HG03520 (cell line): ENCODE measurements at regions not wholly inside any gene's neighbourhood (a gene's known extent, or its start where the extent isn't known, plus 50 kb on each side); places are given as distances from the start of the nearest gene placed in this dataset.

Source experiments
- ATAC-seq: cut with Tn5 transposase; IDR thresholded peaks from one replicate; pipeline ENCODE4 v1.9.1; 2021; ENCODE audit warnings: mild to moderate bottlenecking, moderate library complexity; ENCODE audit not compliant: unreplicated experiment

- ATAC-seq = no peak
Observed at GRCh38 chr5:168140241-168140640, 151.2 kb upstream of the WWC1 start.

- no peak for ATAC-seq
Observed at GRCh38 chr5:168142402-168142801, 149.0 kb upstream of the WWC1 start.

DNA sequence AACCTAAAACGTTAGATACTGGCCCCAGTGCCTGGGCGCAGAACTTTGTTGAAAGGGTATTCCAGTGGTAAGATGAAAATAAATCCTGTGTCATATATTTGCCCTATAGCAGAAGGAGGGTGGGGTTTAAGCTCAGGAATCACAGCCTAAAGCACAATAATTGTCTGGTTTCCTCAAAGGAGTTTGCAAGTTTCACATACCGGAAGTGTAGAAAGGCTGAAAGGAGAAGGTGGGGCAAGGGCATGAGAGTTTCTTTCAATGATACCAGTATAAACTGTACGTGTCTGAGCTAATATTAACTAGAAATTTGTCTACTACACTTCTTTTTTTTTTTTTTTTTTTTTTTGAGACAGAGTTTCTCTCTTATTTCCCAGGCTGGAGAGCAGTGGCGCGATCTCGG is 147.9 kb upstream of the WWC1 start:
- peak; percentile 50 for ATAC-seq

DNA sequence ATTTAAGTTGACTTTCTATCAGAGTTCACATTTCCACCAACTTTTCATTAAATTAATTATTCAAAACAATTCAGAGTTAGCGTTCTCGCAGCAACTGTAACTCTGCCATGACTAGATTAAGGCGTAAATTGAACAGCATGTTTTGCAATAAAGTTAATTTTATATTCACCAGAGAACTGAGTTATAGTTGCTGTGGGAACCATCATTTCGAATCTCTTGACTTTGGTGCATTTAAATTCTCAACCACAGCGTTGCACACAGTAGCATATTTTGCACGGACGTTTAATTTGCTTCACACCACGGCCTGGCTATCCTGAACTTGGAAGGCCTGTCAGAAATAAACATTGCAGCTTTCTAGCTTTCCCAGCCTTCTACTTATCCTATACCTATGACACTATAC is 144.3 kb upstream of the WWC1 start:
- no peak for ATAC-seq

DNA sequence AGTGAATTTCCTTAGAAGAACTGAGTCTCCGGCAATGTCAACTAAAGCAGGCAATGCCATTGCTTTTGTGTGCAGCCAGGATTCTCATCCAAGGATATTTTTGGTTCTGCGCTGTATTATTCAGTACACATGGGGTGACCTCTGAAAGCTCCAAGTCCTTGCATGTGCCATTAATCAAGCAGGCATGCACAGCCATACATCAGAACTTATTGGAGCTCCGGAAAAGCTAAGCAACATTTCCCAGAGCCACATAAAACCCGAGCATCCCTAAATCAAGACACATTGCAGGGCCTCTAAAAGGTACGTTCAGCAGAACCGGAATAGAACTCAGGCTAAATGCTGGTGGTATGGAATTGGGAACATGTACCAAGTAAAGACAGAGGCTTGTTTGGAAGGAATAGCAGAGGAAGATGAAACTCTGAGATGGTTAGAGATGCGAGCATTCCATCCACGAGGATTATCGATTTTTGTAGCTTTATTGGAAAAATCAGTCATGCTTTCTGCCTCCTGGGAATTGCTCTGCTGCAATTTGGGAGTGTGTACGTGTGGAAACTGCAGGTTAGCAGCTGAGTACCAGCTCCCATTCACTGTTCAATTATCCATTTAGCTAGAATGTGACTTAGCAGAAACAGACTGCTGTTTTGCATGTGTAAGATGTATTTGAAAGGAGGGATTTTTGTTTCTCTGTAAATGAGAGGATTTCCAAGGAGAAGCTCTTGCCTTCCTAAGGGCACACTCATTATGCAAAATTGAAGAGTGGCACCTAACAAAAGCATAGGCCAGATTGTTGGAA is 143.7 kb upstream of the WWC1 start:
- no peak for ATAC-seq

- no peak for ATAC-seq
Observed at GRCh38 chr5:168151041-168151440, 140.4 kb upstream of the WWC1 start.

GRCh38 chr5:168152660-168153059 is 138.8 kb upstream of the WWC1 start:
- peak; percentile 68 for ATAC-seq

DNA sequence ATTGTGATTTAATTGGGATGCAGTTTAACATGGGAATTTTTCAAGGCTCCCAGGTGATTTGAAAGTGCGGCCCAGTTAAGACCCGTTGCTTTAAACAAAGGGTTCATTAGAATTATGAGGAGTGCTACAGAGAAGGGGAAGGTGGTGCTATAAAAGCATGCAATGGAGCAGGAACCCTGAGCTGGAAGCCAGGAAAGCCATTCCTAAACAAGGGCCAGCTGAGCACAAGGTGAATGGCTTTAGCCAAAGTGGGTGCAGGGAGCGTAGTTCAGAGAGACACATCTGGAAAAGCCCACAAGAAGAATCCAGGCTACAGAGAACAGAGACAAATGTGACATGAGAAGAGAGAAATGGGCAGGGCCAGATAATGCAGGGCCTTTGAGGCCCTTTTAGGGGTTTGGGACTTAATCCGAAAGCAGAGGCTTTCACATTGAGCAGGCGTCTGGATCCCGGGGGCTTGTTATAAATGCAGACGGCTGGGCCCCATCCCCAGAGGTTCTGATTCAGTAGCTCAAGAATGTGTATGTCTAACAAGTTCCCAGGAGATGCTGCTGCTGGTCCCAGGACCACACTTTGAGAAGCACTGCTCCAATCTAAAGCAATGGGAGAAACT is 138.1 kb upstream of the WWC1 start:
- no peak for ATAC-seq

GRCh38 chr5:168153876-168154270 is 137.6 kb upstream of the WWC1 start:
- ATAC-seq = no peak

GRCh38 chr5:168155585-168155984 is 135.9 kb upstream of the WWC1 start:
- no peak for ATAC-seq

GRCh38 chr5:168156170-168156569 is 135.3 kb upstream of the WWC1 start:
- no peak for ATAC-seq

GRCh38 chr5:168157141-168157540 is 134.3 kb upstream of the WWC1 start:
- ATAC-seq = no peak

DNA sequence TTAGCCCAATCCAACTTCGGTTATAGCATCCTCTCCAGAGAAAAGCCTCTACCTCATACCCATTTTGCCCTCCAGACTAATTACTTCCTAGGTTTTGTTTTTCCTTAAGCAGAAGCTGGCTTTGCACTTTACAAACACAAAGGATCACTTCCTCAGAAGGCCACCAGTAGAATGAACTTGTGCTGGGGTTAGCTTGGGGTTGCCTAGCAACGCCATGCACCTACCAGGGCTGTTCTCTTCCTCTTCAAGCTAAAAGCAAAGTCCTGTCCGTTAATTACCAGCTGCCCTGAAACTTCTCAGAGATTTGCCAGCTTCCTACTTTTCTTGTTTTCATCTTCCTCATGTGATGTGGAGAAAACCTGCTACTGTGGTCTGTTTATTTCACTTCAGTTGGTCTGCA is 132.0 kb upstream of the WWC1 start:
- ATAC-seq = peak; percentile 65

GRCh38 chr5:168162464-168162863 is 129.0 kb upstream of the WWC1 start:
- ATAC-seq = no peak

DNA sequence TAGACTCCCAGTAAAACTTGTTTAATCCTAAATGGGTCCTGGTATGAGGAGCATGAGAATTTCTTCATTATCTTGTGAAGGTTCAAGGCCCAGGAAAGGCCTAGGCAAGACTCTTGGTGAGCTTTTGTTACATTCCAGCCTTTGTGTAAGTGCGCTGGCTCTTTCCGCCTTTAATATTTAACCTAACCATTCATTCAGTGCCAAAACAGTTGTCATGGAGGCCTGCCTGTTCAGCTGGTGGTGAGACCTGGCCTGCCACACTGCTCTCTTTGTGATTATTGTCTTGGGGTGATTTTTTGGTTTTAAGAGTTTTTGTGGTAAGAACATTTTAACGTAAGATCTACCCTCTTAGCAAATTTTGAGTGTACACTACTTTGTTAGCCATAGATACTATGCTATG is 127.5 kb upstream of the WWC1 start:
- ATAC-seq = no peak

GRCh38 chr5:168165221-168165914 is 126.1 kb upstream of the WWC1 start:
- no peak for ATAC-seq

DNA sequence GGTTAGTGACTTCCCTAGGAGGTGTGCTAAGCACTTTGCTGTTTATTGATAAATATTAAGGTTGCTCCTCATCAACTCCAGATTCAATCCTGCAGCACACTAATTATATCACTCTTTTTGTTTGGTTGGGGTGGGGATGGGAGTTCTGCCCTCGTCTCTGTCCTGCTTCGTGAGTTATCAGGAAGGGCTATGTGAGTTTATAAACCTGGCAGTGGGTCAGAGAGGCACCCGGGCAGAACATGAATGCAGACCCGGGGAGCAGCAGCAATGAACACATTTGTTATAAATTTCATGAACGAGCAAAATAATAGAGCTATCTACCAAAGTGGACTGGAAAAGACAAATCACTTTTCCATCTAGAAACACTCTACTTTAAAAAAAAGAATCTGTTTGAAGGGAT is 125.5 kb upstream of the WWC1 start:
- no peak for ATAC-seq

GRCh38 chr5:168167338-168167737 is 124.1 kb upstream of the WWC1 start:
- no peak for ATAC-seq

DNA sequence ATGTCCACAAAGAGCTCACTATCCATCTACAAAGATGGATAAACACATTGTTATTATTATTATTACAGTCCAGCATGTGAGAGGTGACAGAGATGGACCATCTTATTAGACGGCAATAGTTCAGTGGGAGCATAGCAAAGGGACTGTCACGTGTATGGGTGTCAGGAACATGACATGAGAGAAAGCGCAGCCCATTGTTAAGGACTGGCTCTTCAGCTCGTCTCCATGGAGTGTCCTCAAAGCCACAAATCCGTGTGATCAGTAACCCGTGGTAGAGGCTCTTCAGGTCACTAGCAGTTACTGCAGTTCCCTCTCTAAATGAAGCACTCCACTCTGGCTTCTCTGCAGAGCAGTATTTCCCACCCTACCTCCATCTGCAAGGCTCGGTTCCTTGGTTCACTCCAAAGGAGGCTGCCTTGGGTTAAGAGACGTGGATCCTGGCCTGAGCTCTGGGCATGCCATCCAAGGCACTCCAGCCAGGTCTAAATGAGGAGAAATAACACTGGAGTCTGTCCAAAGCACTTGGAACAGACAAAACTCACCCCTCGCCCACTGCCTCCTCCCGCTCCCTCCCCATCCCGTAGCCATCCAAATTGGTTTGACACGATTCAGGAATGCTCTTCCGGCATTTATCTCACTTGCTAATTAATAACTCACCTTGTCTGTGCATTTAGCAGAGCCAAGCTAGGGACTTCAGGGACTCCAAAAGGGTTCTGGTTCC is 122.3 kb upstream of the WWC1 start:
- no peak for ATAC-seq

DNA sequence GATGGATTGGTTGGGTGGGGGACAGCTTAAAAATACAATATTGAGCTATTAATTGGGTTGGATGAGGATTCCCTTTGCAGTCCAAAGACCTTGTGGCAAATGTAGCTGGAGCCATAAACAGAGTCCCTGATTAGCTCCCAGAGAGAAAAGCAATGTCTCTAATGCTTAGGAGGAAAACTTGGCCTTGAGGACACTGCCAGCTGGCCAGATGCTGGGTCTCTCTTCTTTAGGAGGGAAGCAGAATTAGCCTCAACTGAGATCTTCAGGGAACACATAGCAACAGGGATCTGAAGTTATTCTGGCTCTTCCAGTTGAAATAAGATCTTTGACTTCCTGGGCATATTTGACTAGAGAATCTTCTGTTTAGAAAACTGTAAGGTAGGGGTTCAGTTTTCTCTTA is 121.7 kb upstream of the WWC1 start:
- no peak for ATAC-seq
